HG03159 (cell line): ENCODE measurements at regions not wholly inside any gene's neighbourhood (a gene's known extent, or its start where the extent isn't known, plus 50 kb on each side); places are given as distances from the start of the nearest gene placed in this dataset.
"Not testable (repeated sequence)": the region's sequence is repeated elsewhere in the genome, so short reads cannot be mapped to it uniquely, and the experiment has no call there.

Source experiments
- ATAC-seq: cut with Tn5 transposase; IDR thresholded peaks from one replicate; pipeline ENCODE4 v1.9.1; 2021; ENCODE audit warnings: mild to moderate bottlenecking, moderate library complexity; ENCODE audit not compliant: unreplicated experiment

- ATAC-seq = no peak
Measured at GRCh38 chr14:30417121-30417520, 141.8 kb upstream of the G2E3 start.

GRCh38 chr14:30417999-30418398 is 141.0 kb upstream of the G2E3 start:
- no peak for ATAC-seq

- ATAC-seq = no peak
Measured at GRCh38 chr14:30419037-30419436, 139.9 kb upstream of the G2E3 start.

- ATAC-seq = no peak
Measured at GRCh38 chr14:30420515-30420914, 138.4 kb upstream of the G2E3 start.

- no peak for ATAC-seq
Measured at GRCh38 chr14:30426463-30426862, 132.5 kb upstream of the G2E3 start.

GRCh38 chr14:30427401-30427800 is 131.6 kb upstream of the G2E3 start:
- no peak for ATAC-seq

GRCh38 chr14:30427846-30428245 is 131.1 kb upstream of the G2E3 start:
- no peak for ATAC-seq

- ATAC-seq = no peak
Measured at GRCh38 chr14:30431552-30431951, 127.4 kb upstream of the G2E3 start.

- no peak for ATAC-seq
Measured at GRCh38 chr14:30440961-30441360, 118.0 kb upstream of the G2E3 start.

- ATAC-seq = no peak
Measured at GRCh38 chr14:30443368-30444007, 115.5 kb upstream of the G2E3 start.

- no peak for ATAC-seq
Measured at GRCh38 chr14:30444451-30444850, 114.5 kb upstream of the G2E3 start.

- no peak for ATAC-seq
Measured at GRCh38 chr14:30445011-30445793, 113.8 kb upstream of the G2E3 start.

GRCh38 chr14:30445852-30446251 is 113.1 kb upstream of the G2E3 start:
- ATAC-seq = no peak

GRCh38 chr14:30450631-30451545 is 108.1 kb upstream of the G2E3 start:
- ATAC-seq = no peak

GRCh38 chr14:30456296-30456695 is 102.7 kb upstream of the G2E3 start:
- ATAC-seq = no peak

GRCh38 chr14:30462358-30462757 is 96.6 kb upstream of the G2E3 start:
- ATAC-seq = no peak

GRCh38 chr14:30464481-30464880 is 94.5 kb upstream of the G2E3 start:
- no peak for ATAC-seq

- no peak for ATAC-seq
Measured at GRCh38 chr14:30468354-30468753, 90.6 kb upstream of the G2E3 start.

- ATAC-seq = no peak
Measured at GRCh38 chr14:30471980-30472379, 87.0 kb upstream of the G2E3 start.

- ATAC-seq = not testable (repeated sequence)
Measured at GRCh38 chr14:30473846-30474696, 84.9 kb upstream of the G2E3 start.

GRCh38 chr14:30482276-30482675 is 76.7 kb upstream of the G2E3 start:
- no peak for ATAC-seq
